Esophagus squamous epithelium (tissue), 4 donors: ENCODE measurements at regions not wholly inside any gene's neighbourhood (a gene's known extent, or its start where the extent isn't known, plus 50 kb on each side); places are given as distances from the start of the nearest gene placed in this dataset.

Experiments used
- CTCF ChIP-seq, 6 experiments: fragments of 450-650 bp in 4 of 6; fragments of 200-600 bp in 2 of 6; sonication (generic) in 2 of 6; IDR thresholded peaks; one replicate each; pipeline ENCODE4 v1.5.1; 2016 to 2019; ENCODE audit warnings: antibody characterized with exemption in 6 of 6, mild to moderate bottlenecking in 4 of 6, moderate library complexity in 4 of 6
- POLR2A ChIP-seq, 4 donors: fragments of 450-650 bp; IDR thresholded peaks; one replicate each; pipeline ENCODE4 v1.6.1; 2017; ENCODE audit warnings: antibody characterized with exemption in 4 of 4, mild to moderate bottlenecking in 4 of 4, moderate library complexity in 3 of 4

GRCh38 chr13:106145070-106145469 is 390.4 kb downstream of the EFNB2 start:
- TF ChIP-seq CTCF (IDR thresholded peaks at IDR 0.05) (no peak), POLR2A (IDR thresholded peaks at IDR 0.05) (no peak)
